NCI-H774 (cell line): ENCODE measurements at regions not wholly inside any gene's neighbourhood (a gene's known extent, or its start where the extent isn't known, plus 50 kb on each side); places are given as distances from the start of the nearest gene placed in this dataset.

ENCODE experiments used
- DNase-seq: peaks from one replicate; lab custom pipeline; 2025; lab: John Stamatoyannopoulos, UW

DNA sequence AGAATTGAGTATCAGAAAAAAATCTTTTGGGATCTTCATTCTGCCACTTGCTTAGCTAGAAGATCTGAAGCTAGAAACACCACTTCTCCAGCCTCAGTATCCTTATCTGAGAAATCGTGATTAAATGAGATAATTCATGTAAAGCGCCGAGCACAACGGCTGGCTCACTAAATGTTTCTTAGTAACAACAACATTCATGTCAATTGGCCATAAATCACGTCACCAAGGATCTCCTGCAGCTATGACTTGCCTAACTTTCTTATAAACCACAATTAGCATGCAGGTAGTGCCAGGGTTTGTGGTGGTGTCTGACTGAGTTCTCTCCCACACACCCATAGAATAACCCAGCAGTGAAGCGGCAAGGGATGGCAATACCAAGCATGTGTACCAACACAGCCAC is 501.3 kb downstream of the EFNB2 start:
- no peak for DNase-seq

DNA sequence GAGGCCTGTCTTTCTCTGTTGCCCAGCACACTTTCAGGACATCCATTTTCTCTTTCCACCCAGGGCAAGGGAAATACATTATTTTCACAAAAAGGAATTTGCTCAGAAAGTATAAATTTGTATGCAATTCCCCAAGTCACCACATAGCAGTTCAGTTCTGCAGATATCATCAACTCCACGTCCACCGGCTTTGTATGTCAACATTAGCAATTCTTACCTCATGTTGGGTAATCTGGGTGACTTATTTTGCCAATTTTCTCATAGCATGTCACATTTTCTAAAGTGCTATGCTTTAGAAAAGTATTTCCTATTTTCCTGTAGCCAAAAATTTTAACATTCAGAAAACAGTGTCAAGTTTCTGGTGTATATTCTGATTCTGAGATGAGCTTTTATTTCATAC is 501.8 kb downstream of the EFNB2 start:
- no peak for DNase-seq

DNA sequence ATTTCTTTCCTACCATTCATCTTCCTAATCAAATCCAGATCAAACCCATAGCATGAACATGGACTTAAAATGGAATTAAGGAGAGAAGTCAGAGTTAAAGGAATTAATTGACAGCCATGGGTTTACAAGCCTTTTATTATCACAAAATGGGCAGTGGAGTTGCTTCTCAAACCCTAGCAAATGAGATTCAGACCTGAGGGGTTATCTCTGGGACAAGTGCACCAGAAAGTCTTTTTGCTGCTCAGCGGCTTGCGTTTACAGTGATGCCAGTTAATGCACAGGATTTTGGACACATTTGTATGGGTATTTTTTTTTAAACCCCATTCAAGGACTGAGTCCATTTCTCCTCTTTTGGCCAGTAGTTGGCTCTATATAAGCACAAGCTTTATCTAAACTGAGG is 503.0 kb downstream of the EFNB2 start:
- no peak for DNase-seq

DNA sequence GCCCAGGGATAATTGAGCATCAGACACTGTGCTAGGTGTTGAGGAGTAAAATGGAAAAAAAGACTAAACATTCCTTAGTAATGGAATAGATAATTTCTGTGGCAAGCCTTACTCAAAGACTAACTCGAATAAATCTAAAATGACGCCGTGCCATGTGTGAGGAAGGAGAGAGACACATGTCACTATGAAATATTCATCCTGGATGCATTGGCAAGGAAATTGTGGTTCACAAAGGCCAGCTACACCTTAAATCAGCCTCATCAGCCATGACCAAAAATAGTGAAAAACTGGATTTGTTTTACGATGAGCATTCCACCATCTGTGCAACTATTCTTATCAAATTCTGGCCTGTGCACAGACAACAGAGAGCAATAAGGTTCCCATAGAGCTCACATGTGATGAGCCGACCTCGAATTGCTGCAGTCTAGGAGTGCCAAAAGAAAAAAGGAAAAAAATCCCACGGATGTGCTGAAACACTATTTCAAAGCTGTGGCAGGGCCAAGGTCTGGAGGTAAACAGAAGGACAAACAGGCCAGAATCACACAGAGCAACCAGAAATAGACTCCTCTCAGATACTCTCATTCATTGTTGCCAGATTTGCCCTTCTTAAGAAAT is 505.7 kb downstream of the EFNB2 start:
- no peak for DNase-seq

DNA sequence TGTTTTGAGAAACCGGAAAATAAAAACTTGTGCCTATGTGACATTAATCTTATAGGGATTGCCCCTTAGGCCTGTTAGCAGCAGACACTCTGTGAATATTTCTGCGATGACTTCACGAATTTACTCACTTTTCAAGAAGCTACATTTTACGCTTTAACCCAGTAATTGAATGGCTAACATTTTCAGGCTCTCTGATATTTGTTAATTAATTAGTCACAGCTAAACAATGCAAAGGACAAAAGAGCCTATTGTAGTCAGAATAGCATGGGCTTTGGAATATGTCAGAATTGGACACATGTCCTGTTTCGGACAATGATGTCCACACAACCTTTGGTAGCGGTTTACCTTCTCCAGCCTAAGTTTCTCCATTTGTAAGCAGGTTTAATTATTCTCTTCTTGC is 506.6 kb downstream of the EFNB2 start:
- no peak for DNase-seq

DNA sequence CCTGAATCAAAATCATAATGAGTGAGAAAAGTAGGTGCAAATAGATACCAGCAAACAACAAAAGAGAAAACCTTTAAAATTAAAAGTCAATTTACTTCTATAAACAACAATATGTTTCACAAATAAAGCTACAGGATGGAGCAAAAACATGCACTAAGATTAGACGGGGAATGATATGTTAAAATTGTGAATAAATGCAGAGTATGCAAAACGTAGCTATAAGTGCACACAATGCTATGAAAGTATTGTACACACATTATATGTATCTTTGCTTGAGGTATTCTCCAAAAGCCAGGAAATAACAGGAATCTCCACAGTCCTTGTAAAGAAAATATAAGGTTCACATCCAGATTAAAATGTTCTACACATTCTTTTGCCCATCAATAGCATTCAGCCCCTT is 523.9 kb downstream of the EFNB2 start:
- DNase-seq = no peak

DNA sequence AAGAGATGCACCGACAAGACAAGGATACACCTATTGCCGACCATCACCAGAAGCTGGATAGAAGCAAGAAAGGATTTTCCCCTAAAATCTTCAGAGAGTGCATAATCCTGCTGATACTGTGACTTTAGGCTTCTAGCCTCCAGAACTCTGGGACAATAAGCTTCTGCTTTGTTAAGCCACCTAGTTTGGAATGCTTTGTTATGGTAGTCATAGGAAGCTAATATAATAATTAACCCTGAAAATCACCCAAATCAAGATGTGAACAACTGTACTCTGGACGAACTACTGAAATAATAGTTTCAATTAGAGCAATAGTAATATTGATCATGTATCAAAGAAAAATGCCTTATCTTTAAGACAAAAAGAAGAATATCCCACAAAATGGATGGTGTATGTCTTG is 524.6 kb downstream of the EFNB2 start:
- DNase-seq = no peak

DNA sequence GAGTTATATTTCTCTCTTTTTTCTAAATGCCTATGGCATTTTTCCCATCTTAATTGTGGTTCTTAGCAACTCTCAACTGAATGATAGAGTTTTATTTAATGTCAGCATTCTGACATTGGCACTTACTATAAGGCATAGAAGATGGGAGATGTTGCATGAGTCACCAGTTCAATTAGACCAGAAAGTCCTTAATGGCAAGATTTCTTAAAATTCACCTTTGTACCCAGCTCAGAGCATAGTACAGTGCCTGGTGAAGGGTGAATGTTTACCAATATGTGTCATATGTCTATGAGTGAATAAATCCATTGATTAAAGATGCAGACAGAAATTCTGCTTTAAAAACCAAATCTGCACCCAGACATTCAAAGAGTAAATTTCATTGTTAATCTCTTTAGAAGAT is 526.9 kb downstream of the EFNB2 start:
- DNase-seq = no peak

DNA sequence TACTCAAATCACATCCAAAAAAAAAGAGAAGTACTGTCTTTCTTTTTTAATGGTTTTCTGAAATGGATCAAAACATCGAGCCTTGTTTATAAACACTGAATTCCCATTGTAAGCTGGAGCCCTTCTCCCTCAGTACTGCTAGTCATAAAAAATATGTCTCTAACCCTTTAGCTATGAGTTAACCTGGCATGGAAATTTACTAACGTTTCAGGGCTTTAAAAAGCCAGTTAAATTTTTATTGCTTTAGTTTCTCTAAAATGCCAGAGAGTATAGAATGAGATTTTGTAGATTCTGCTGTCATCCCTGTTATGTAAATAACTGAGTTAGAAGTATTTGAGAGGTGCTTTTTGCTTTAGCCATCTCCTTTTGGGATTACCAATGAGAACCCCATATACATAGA is 528.3 kb downstream of the EFNB2 start:
- DNase-seq = no peak

DNA sequence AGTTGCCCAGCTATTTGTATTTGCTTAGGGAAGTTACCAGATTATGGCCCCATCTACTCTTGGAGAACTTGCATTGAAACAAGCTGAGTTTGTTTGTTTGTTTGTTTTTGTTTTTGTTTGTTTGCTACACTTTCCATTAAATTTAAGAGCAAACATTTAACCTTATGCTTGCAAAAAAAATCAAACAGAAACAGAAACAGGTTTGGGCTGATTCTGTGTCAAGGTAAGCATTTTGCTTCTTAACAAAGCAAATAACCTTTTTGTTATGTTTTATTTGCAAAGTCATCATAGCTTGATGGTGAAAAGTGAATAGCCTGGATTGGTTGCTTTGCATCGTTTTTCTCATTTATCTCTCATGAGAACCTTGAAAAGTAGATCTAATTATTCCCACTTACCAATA is 531.8 kb downstream of the EFNB2 start:
- peak; percentile 76 for DNase-seq

DNA sequence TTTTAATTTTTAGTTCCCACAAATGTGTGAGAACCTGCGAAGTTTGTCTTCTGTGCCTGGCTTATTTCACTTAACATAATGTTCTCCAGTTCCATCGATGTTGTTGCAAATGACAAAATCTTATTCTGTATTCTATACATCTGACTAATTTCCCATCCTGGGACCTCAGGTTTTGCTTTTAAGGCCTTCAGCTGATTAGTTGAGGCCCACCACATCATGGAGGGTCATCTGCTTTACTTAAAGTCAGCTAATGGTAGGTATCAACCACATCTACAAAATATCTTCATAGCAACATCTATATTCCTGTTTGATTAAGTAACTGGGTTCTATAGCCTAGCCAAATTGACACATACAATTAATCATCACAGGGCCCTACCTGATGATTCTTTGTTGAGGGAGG is 534.0 kb downstream of the EFNB2 start:
- DNase-seq = no peak

DNA sequence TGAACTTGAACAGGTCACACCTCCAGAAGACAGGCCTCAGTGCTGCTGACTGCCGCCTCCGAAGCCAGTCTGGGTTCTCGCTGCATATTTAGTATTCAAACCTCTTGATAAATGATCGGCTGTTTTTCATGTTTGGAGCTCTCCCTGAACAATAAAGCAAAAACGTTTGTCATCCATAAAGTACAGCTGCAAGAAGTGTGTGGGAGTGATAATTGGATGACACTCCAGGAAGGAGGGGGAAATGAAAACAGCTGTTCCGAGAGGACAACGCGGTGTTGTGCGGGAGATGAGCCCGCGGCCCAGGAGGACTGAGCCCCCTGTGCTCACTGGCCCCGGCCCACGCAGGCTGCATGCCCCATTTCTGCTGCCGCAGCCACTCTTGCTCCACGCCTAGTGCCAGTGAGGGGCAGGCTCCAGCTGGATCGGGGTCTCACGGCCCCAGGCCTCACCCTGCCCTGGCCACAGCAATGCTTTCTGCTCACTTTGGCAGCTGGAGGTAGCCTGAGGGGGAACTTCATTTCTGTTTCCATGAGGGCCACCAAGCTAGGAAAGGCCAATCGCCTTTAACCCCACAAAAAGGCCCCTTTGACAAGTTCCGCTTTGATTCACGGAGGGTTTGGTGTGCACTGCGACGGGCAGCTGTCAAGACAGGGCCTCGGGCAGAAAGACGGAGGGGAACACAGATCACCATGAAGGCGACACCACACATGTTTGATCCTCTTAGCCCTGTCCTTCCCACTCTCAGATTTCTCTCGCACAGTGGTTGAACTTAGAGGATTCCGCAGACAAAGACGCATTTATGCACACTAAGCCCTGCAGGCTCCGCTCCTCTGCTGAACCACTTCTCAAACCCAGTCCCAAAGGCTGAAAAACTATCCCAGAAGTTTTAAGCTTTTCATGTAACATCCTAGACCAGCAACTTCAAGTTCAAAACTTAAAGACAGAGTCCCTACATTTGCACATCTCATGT is 537.6 kb downstream of the EFNB2 start:
- no peak for DNase-seq

DNA sequence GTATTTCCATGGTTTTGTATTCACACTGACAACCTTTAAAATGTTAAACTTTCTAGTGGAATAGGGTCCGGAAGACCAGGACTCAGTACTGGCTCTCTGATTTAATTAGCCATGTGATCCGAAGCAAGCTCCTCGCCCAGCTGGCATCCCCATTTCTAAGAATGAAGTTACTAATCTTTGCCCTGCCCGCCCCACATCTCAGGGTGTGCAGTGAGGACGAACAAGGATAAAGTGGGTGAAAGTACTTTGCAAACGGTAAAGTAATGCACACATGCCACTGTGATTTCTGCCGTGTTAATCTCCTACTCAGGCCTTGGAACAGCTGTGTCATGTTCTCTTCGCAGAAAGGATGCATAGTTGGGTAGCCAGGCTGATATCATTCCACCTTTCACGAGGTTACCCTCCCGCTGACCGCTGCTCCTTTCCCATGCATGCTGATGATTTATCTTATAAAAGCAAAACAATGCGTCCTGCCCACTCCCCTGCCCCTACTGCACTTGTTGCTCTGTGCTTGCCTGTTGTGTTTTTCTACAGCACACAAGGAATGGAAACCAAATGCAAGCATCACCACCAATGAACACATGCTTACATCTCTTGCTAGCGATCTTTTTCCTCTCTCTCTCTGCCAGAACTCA is 539.0 kb downstream of the EFNB2 start:
- DNase-seq = no peak

DNA sequence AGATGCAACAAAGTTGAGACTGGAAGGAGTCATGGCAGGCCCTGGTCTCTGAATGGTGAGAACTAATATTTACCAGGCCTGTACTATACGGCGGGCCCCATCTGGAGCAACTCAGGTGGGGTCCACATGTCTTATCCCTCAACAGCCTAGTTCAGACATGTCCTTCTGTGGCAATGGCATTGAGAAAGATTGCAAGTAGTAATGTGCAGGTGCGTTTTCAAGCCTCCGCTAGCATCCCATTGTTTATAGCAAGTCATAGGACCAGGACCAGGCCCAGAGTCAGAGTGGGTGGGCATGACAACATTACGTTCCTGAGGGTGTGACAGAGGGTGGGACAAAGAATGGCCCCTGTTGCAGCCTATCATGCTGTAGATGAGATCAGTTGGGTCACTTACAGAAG is 541.1 kb downstream of the EFNB2 start:
- no peak for DNase-seq

DNA sequence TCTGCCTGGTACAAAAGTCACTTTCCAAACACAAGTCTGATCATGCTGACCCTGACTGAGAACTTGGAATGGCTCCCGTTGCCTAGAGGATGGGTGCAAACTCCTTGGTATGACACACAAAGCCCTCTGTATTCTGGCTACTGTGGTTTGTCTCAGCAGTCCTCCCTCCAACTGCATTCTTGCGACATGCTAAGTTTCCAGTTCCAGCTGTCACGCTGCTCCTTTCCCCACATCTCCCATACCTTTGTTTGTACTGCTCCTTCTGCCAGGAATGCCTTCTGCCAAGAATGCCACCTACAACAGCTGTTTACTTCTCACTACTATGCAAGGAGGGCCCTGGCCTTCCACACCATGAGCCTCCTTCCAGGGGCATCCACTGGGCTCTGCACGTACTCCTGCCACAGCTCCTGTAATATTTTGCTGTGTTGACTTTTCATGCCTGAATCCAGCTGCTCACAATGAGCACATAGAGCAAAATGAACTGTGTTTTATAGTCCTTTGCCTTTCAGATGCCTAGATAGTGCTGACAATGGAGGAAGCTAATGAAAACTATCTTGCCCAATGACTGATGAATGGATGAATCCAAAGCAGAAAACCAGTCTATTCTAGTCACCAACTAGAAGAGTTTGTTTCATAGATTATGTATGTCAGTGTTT is 543.7 kb downstream of the EFNB2 start:
- DNase-seq = peak; percentile 26

DNA sequence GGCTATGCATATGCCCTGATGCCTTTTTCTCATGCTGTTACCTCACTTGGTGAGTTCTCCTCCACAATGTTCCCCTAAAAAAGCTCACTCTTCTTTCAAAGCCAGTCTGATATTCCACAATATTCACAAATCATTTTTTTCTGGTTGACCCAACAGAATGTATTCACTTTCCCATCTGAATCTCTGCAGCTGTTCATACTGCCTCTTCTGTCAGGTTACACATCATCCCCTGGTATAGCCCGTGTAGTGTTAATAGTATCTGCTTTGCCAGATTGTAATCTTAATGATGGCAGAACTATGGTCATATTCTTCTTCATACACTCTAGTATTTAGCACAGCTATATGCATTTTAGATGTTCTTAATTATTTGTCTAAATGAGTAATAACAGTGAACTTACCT is 544.3 kb downstream of the EFNB2 start:
- no peak for DNase-seq

DNA sequence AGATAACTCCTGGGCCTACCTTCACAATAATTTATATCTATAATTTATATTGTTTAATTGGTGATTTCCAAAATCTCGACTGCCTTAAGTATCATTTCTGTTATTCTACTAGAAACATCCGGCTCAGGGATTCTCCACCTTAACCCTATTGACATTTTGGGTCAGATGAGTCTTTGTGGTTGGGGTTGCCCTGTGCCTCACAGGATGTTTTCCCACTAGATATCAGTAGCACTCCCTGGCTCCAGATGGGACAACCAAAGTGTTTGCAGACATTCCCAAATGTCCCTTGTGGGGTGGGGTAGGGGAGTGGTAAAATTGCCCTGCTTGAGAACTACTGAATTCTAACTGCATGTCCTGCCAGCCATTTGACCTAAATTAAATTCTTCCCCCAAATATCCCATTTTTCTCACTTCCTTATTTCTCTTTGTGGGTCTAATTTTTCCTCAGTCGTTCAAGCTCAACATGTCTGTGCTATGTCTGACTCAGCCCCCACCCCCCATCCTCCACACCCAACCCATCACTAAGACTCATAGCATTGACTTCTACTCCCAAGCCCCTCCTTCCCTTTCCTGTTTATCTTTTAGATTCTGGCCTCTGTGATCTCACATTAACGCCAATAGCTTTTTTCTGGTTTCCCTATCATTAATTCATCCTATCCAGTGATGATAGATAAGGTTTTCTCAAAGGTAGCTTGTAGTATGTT is 545.1 kb downstream of the EFNB2 start:
- DNase-seq = no peak

DNA sequence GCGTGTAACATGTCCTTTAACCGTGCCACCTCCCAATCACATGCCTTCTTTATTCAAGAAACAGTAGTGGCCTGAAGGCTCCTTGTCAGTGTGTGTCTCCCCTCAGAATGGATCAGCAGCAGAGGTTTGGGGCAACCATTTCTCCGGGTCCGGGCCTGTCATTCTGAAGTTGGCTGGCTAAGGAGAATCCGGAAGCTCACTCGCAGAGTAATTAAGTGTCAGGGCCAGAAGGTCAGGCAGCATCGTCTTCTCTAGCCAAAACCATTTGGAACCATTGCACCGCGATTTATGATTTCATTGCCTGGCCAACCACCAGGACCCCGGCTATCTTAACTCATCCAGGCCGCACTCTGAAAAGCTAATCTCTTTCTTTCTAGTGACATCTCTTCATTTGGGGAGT is 550.8 kb downstream of the EFNB2 start:
- no peak for DNase-seq

DNA sequence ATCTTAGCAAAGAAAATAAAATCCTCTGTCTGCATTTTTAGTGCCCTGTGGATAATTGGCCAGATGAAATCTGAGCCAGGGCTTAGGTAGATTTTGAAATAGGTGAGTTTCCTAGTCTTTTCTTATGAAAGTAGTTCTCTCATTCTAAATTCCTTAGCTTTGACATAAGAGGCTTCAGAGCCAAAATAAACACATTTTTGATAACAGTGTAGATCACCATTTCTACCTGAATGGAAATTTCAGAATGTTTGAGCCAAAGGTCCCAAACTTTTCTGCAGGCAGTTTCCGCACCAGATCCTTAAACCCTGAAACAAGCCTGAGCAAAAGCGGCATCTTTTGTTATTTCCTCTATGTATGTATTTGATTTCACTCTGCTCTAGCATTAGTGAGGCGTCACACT is 551.2 kb downstream of the EFNB2 start:
- no peak for DNase-seq

DNA sequence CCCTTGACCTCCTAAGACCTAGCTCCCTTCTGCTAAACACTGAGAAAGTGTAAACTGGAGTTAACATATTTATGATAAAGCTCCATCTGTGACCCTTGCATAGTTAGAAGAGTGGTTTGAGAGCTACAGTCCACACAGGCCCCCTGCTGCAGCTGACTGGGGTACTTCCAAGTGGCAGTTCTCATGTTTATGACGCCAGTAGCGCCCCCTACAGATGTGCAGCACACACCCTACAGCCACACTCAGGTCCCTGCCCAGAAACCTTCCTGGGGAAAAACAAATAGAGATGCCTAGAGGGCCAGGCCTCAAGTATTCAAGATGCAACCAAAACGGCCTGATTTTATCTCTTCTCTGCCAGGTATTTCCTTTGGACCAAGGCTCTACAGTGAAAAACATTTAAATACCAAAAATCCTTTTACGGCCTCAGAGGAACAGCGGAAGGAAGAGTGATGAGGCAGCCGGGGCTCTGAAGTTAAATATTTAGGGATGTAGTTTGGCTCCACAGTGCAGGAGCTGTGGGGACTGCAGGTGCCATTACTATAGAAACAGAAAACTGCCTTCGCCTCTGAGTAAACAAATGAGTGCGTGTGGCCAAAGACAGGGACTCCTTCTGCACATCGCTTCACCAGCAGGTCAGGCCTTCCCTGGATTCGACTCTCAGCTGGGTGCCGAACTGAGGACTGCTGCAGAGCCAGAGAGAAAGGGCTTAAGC is 553.1 kb downstream of the EFNB2 start:
- DNase-seq = peak; percentile 12
